HEK293 (cell line): ENCODE measurements at regions not wholly inside any gene's neighbourhood (a gene's known extent, or its start where the extent isn't known, plus 50 kb on each side); places are given as distances from the start of the nearest gene placed in this dataset.

ENCODE experiments used
- CTCF ChIA-PET: fragments of 350-600 bp; formaldehyde crosslinking; extraction: SDS; loops from one replicate; lab custom pipeline; 2021; ENCODE audit warnings: antibody characterized with exemption; lab: Yijun Ruan, JAX
- POLR2A ChIA-PET: fragments of 300-600 bp; formaldehyde crosslinking; extraction: SDS; loops from one replicate; lab custom pipeline; 2020; ENCODE audit warnings: antibody characterized with exemption, inconsistent platforms; lab: Yijun Ruan, JAX
- H3K27ac ChIP-seq: fragments of 200-500 bp; sonication (Bioruptor generic); 2 replicates; pipeline ENCODE4 v1.5.1; 2014; ENCODE audit warnings: low read depth, low read length, control low read depth, inconsistent platforms; ENCODE audit errors: extremely low read depth
- H3K36me3 ChIP-seq, 2 experiments: fragments of 200-500 bp in 1 of 2; sonication (Bioruptor generic) in 1 of 2; 1 replicate in 1 of 2; 2 replicates in 1 of 2; pipeline ENCODE4 v1.5.1; 2014 to 2017; ENCODE audit warnings: inconsistent platforms in 2 of 2, low read length in 2 of 2; ENCODE audit not compliant: control insufficient read depth in 2 of 2, insufficient read depth in 1 of 2
- H3K4me1 ChIP-seq: fragments of 200-500 bp; sonication (Bioruptor generic); 2 replicates; pipeline ENCODE4 v1.5.1; 2014; ENCODE audit warnings: mild to moderate bottlenecking, low read length, inconsistent platforms; ENCODE audit not compliant: control insufficient read depth, insufficient read depth
- H3K4me3 ChIP-seq: 2 replicates; pipeline ENCODE4 v1.5.1; 2011; ENCODE audit warnings: low read depth, mild to moderate bottlenecking, control low read depth, low read length, moderate library complexity
- H3K9me3 ChIP-seq: fragments of 200-500 bp; sonication (Bioruptor generic); 2 replicates; pipeline ENCODE4 v1.5.1; 2014; ENCODE audit warnings: low read depth, low read length, inconsistent platforms; ENCODE audit not compliant: control insufficient read depth, insufficient read depth
- EGR2 ChIP-seq: fragments of 450-650 bp; formaldehyde crosslinking; IDR thresholded peaks from 2 replicates; pipeline ENCODE4 v1.5.1; 2016; ENCODE audit warnings: low read depth, missing biosample characterization, missing genetic modification characterization
- ELK4 ChIP-seq: IDR thresholded peaks from 2 replicates; pipeline ENCODE4 v1.6.1; 2011; ENCODE audit warnings: mild to moderate bottlenecking, low read depth, low read length, borderline replicate concordance
- HOXA7 ChIP-seq: sonication (generic); formaldehyde crosslinking; IDR thresholded peaks from 2 replicates; pipeline ENCODE4 v1.8.1; 2022; ENCODE audit warnings: missing genetic modification reagents, borderline replicate concordance
- IKZF3 ChIP-seq: fragments of 450-650 bp; IDR thresholded peaks from 2 replicates; pipeline ENCODE4 v1.5.0; 2018; ENCODE audit warnings: missing biosample characterization, mild to moderate bottlenecking, missing genetic modification characterization, moderate library complexity
- SALL2 ChIP-seq: fragments of 450-650 bp; formaldehyde crosslinking; IDR thresholded peaks from 2 replicates; pipeline ENCODE4 v1.5.0; 2017; ENCODE audit warnings: missing biosample characterization, mild to moderate bottlenecking, missing genetic modification characterization, borderline replicate concordance
- WT1 ChIP-seq: fragments of 450-650 bp; formaldehyde crosslinking; IDR thresholded peaks from 2 replicates; pipeline ENCODE4 v1.5.1; 2016; ENCODE audit warnings: missing biosample characterization, missing genetic modification characterization
- ZBTB44 ChIP-seq: fragments of 450-650 bp; IDR thresholded peaks from 2 replicates; pipeline ENCODE4 v1.5.1; 2018; ENCODE audit warnings: missing biosample characterization, mild to moderate bottlenecking, missing genetic modification characterization
- ZFP37 ChIP-seq: fragments of 450-650 bp; formaldehyde crosslinking; IDR thresholded peaks from 2 replicates; pipeline ENCODE4 v1.5.1; 2016; ENCODE audit warnings: missing biosample characterization, missing genetic modification characterization
- ZNF473 ChIP-seq: fragments of 450-650 bp; formaldehyde crosslinking; IDR thresholded peaks from 2 replicates; pipeline ENCODE4 v1.5.1; 2017; ENCODE audit warnings: missing biosample characterization, missing genetic modification characterization
- ZNF501 ChIP-seq: fragments of 450-650 bp; formaldehyde crosslinking; IDR thresholded peaks from 2 replicates; pipeline ENCODE4 v1.5.1; 2016; ENCODE audit warnings: missing biosample characterization, missing genetic modification characterization
- ZNF510 ChIP-seq: fragments of 450-650 bp; formaldehyde crosslinking; IDR thresholded peaks from 2 replicates; pipeline ENCODE4 v1.5.1; 2018; ENCODE audit warnings: mild to moderate bottlenecking, missing genetic modification characterization, missing biosample characterization; ENCODE audit not compliant: insufficient replicate concordance
- ZNF529 ChIP-seq: fragments of 450-650 bp; formaldehyde crosslinking; IDR thresholded peaks from 2 replicates; pipeline ENCODE4 v1.5.1; 2017; ENCODE audit warnings: missing genetic modification characterization, missing biosample characterization; ENCODE audit not compliant: insufficient replicate concordance
- ZNF621 ChIP-seq: fragments of 450-650 bp; formaldehyde crosslinking; IDR thresholded peaks from 2 replicates; pipeline ENCODE4 v1.5.1; 2017; ENCODE audit warnings: missing biosample characterization, missing genetic modification characterization
- ZNF624 ChIP-seq: fragments of 450-650 bp; formaldehyde crosslinking; IDR thresholded peaks from 2 replicates; pipeline ENCODE4 v1.5.1; 2017; ENCODE audit warnings: missing biosample characterization, missing genetic modification characterization
- ZNF701 ChIP-seq: fragments of 450-650 bp; formaldehyde crosslinking; IDR thresholded peaks from 2 replicates; pipeline ENCODE4 v1.5.1; 2016; ENCODE audit warnings: missing biosample characterization, missing genetic modification characterization
- ZNF707 ChIP-seq: fragments of 450-650 bp; formaldehyde crosslinking; IDR thresholded peaks from 2 replicates; pipeline ENCODE4 v1.5.1; 2016; ENCODE audit warnings: missing biosample characterization, missing genetic modification characterization
- ZNF843 ChIP-seq: fragments of 450-650 bp; formaldehyde crosslinking; IDR thresholded peaks from 2 replicates; pipeline ENCODE4 v1.5.1; 2016; ENCODE audit warnings: missing biosample characterization, missing genetic modification characterization
- ZSCAN16 ChIP-seq: fragments of 450-650 bp; formaldehyde crosslinking; IDR thresholded peaks from 2 replicates; pipeline ENCODE4 v1.5.1; 2016; ENCODE audit warnings: missing biosample characterization, missing genetic modification characterization
- TF ChIP-seq, protein P1 (sequence below): fragments of 450-650 bp; formaldehyde crosslinking; IDR thresholded peaks from 2 replicates; pipeline ENCODE4 v1.5.1; 2016; ENCODE audit warnings: missing biosample characterization, missing genetic modification characterization
- TF ChIP-seq, protein P2 (sequence below): fragments of 450-650 bp; formaldehyde crosslinking; IDR thresholded peaks from 2 replicates; pipeline ENCODE4 v1.5.1; 2016; ENCODE audit warnings: missing biosample characterization, missing genetic modification characterization
- TF ChIP-seq, protein P3 (sequence below): fragments of 450-650 bp; formaldehyde crosslinking; IDR thresholded peaks from 2 replicates; pipeline ENCODE4 v1.5.1; 2016; ENCODE audit warnings: missing biosample characterization, missing genetic modification characterization

- CTCF ChIA-PET = no interaction called here
- no peaks in the 10 kb centered on the region for H3K4me1 ChIP-seq
- no peak overlapping the region for H3K4me3 ChIP-seq
- TF ChIP-seq WT1 = no peak
- no peak for TF ChIP-seq ZBTB44 (tag by site-specific recombination)
- no peak overlapping the region for H3K27ac ChIP-seq
- POLR2A ChIA-PET = no interaction called here
- H3K9me3 ChIP-seq = no peaks in the 10 kb centered on the region
- no peaks in the 10 kb centered on the region for H3K36me3 ChIP-seq
Observed at GRCh38 chr5:79901631-79902030, 89.4 kb downstream of the MTX3 start.

GRCh38 chr5:79898611-79899010 lies 92.5 kb downstream of the MTX3 start:
- Histone ChIP-seq H3K27ac (no peak overlapping the region), H3K9me3 (no peaks in the 10 kb centered on the region), H3K36me3 (no peaks in the 10 kb centered on the region), H3K4me1 (no peaks in the 10 kb centered on the region), H3K4me3 (no peak overlapping the region)
- ChIA-PET CTCF (no interaction called here), POLR2A (no interaction called here)
- TF ChIP-seq ZNF529 = no peak
- TF ChIP-seq EGR2 (tag by site-specific recombination) = no peak
- no peak for TF ChIP-seq IKZF3 (tag by site-specific recombination)
- TF ChIP-seq ZFP37 (tag by site-specific recombination) = no peak
- TF ChIP-seq SALL2 = no peak
- TF ChIP-seq, protein P1, sequence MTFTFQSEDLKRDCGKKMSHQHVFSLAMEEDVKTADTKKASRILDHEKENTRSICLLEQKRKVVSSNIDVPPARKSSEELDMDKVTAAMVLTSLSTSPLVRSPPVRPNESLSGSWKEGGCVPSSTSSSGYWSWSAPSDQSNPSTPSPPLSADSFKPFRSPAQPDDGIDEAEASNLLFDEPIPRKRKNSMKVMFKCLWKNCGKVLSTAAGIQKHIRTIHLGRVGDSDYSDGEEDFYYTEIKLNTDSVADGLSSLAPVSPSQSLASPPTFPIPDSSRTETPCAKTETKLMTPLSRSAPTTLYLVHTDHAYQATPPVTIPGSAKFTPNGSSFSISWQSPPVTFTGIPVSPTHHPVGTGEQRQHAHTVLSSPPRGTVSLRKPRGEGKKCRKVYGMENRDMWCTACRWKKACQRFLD (tag by site-specific recombination) = no peak
- TF ChIP-seq, protein P2, sequence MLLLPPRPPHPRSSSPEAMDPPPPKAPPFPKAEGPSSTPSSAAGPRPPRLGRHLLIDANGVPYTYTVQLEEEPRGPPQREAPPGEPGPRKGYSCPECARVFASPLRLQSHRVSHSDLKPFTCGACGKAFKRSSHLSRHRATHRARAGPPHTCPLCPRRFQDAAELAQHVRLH (tag by site-specific recombination) = no peak
- TF ChIP-seq HOXA7 (CRISPR knock-in tag) = no peak
- TF ChIP-seq ZNF707 (tag by site-specific recombination) = no peak
- TF ChIP-seq, protein P3, sequence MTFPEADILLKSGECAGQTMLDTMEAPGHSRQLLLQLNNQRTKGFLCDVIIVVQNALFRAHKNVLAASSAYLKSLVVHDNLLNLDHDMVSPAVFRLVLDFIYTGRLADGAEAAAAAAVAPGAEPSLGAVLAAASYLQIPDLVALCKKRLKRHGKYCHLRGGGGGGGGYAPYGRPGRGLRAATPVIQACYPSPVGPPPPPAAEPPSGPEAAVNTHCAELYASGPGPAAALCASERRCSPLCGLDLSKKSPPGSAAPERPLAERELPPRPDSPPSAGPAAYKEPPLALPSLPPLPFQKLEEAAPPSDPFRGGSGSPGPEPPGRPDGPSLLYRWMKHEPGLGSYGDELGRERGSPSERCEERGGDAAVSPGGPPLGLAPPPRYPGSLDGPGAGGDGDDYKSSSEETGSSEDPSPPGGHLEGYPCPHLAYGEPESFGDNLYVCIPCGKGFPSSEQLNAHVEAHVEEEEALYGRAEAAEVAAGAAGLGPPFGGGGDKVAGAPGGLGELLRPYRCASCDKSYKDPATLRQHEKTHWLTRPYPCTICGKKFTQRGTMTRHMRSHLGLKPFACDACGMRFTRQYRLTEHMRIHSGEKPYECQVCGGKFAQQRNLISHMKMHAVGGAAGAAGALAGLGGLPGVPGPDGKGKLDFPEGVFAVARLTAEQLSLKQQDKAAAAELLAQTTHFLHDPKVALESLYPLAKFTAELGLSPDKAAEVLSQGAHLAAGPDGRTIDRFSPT (tag by site-specific recombination) = no peak
- TF ChIP-seq ZNF621 (tag by site-specific recombination) = no peak
- TF ChIP-seq ZNF701 (tag by site-specific recombination) = no peak
- TF ChIP-seq ZNF510 (tag by site-specific recombination) = no peak
- TF ChIP-seq ZSCAN16 (tag by site-specific recombination) = no peak

DNA sequence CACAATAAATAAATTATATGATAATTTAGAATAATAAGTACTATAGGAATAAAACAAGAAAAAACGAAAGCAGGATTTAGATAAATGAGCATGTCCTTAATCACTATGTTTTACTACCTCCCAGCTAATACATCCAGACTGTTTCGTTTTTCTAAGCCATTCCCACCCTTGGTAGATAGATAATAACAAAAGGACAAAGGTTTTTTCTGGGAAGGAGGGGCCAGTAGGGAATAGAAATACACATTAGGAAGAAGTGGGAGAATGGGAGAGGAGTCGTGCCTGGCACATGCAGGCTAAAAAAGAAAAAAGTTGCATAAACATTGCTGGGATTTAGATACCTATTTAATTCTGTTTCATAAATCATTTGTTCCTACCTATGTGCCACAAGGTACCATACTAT lies 97.1 kb downstream of the MTX3 start:
- TF ChIP-seq ZNF624 (tag by site-specific recombination) (no peak), ZNF621 (tag by site-specific recombination) (no peak), ZNF843 (tag by site-specific recombination) (no peak), ZNF501 (no peak), ZNF473 (no peak), ELK4 (no peak)
- H3K9me3 ChIP-seq = no peaks in the 10 kb centered on the region
- ChIA-PET CTCF (interaction anchor here (0.6 to 1.0 kb wide), 2 partner anchors 16 to 321 kb away, joined by 4 to 5 read pairs; no protein-coding TSS in a partner anchor), POLR2A (no interaction called here)
- H3K27ac ChIP-seq = no peak overlapping the region
- H3K4me3 ChIP-seq = no peak overlapping the region
- no peaks in the 10 kb centered on the region for H3K4me1 ChIP-seq
- H3K36me3 ChIP-seq = no peaks in the 10 kb centered on the region
